NB4 (cell line): ENCODE measurements at regions not wholly inside any gene's neighbourhood (a gene's known extent, or its start where the extent isn't known, plus 50 kb on each side); places are given as distances from the start of the nearest gene placed in this dataset.

Experiments
- DNase-seq: peaks from one replicate; pipeline ENCODE4 v3.0.0; 2010; ENCODE audit warnings: low read depth
- H3K4me3 ChIP-seq: one replicate; pipeline ENCODE4 v1.5.1; 2011; ENCODE audit warnings: mild to moderate bottlenecking, low read depth, low read length, moderate library complexity
- MYC ChIP-seq: IDR thresholded peaks from 2 replicates; pipeline ENCODE4 v1.6.1; 2011; ENCODE audit warnings: low read depth, low read length
- POLR2A ChIP-seq: IDR thresholded peaks from 2 replicates; pipeline ENCODE4 v1.6.1; 2011; ENCODE audit warnings: mild to moderate bottlenecking; ENCODE audit not compliant: insufficient read length; ENCODE audit errors: extremely low read depth
- TF ChIP-seq, protein P1 (sequence below): IDR thresholded peaks from one replicate; pipeline ENCODE4 v1.5.1; 2012; ENCODE audit warnings: low read depth, low read length
- TF ChIP-seq, protein P2 (sequence below): IDR thresholded peaks from 2 replicates; pipeline ENCODE4 v1.6.1; 2011; ENCODE audit warnings: low read depth, low read length

DNA sequence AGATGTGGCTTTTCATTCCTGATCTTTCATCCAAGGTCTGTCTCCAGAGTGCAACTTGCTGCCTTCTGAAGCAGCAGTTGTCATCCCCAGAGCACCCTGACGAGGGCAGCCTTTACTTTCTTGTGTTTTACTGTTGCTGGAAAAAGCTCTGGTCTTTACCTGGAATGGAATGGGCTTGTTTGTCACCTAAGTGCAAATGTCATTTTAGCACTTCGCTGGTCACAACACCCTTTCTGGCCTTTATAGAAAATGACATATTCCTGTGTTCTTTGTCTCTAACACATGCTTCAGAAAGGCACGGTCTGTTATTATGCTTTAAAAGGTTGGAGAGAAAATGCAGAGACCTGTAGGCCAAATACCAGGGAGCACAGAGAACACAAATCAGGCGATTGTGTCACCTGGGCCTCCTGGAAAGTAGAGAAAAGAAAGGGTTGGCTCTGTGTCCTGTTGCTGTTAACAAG, 332.7 kb upstream of the IGFBP7 start:
- TF ChIP-seq, protein P1, sequence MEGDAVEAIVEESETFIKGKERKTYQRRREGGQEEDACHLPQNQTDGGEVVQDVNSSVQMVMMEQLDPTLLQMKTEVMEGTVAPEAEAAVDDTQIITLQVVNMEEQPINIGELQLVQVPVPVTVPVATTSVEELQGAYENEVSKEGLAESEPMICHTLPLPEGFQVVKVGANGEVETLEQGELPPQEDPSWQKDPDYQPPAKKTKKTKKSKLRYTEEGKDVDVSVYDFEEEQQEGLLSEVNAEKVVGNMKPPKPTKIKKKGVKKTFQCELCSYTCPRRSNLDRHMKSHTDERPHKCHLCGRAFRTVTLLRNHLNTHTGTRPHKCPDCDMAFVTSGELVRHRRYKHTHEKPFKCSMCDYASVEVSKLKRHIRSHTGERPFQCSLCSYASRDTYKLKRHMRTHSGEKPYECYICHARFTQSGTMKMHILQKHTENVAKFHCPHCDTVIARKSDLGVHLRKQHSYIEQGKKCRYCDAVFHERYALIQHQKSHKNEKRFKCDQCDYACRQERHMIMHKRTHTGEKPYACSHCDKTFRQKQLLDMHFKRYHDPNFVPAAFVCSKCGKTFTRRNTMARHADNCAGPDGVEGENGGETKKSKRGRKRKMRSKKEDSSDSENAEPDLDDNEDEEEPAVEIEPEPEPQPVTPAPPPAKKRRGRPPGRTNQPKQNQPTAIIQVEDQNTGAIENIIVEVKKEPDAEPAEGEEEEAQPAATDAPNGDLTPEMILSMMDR: peak; percentile 88
- TF ChIP-seq POLR2A (no peak), MYC (no peak)
- TF ChIP-seq, protein P2, sequence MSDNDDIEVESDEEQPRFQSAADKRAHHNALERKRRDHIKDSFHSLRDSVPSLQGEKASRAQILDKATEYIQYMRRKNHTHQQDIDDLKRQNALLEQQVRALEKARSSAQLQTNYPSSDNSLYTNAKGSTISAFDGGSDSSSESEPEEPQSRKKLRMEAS: no peak
- H3K4me3 ChIP-seq: no peak overlapping the region
- peak; percentile 53 for DNase-seq

DNA sequence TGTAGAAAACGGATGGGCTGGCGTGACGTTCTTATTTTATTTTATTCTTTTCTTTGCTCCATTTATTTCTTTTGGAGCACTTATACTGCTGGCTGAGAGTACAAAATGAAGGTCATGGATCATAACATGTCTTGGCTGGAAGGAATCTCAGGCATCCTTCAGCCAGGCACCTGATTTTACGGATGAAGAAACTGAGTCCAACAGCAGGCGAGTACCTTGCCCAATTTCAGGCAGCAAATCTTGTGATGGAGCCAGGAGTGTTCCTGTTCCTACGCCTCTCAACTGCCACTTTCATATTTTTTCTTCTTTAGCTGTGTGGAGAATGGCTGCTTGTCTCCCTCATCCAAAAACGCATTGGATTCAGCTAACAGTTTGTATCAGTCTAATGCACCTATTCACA, 332.1 kb upstream of the IGFBP7 start:
- H3K4me3 ChIP-seq: no peak overlapping the region
- TF ChIP-seq, protein P1: no peak
- no peak for TF ChIP-seq POLR2A
- TF ChIP-seq MYC: no peak
- TF ChIP-seq, protein P2: no peak
- no peak for DNase-seq

DNA sequence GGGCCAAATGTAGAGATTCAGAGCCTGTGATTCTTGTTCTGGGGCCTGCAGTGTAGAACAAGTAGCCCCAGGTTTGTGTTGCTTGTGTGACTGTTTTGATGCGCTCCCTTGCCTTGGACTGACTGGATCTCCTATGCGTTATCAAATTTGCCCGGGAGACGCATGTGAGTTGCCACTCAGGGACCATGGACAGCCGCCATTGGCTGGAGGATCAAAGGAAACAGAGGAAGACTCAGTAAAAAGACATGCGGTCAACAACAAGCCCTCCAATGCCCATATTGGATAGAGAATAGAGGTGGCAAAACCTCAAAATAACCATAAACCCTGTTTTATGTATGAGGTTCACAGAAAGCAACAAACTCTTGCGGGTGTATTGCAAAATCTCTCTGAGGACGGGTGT, 327.5 kb upstream of the IGFBP7 start:
- no peak overlapping the region for H3K4me3 ChIP-seq
- no peak for DNase-seq
- TF ChIP-seq MYC: no peak
- no peak for TF ChIP-seq POLR2A
- TF ChIP-seq, protein P1: no peak
- TF ChIP-seq, protein P2: no peak

DNA sequence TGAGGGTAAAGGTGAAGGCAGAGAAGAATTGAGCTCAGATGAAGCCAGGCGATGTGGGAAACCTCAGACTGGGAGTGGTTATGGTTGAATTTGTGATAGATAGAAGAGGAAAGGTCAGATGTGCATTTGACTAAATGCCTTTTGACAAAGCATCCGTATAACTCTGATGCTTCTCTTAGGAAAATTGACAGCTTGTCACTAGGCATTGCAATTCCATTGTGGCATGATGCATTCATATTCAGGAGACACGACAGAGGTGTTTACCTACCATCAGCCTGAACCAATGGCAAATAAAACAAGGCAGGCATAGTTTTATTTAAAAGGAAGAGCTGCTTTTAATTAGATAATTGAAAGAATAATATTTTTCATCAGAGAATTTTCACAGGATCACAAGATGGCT, 325.1 kb upstream of the IGFBP7 start:
- no peak overlapping the region for H3K4me3 ChIP-seq
- TF ChIP-seq MYC (no peak), POLR2A (no peak)
- TF ChIP-seq, protein P1: no peak
- TF ChIP-seq, protein P2: no peak
- DNase-seq: no peak

DNA sequence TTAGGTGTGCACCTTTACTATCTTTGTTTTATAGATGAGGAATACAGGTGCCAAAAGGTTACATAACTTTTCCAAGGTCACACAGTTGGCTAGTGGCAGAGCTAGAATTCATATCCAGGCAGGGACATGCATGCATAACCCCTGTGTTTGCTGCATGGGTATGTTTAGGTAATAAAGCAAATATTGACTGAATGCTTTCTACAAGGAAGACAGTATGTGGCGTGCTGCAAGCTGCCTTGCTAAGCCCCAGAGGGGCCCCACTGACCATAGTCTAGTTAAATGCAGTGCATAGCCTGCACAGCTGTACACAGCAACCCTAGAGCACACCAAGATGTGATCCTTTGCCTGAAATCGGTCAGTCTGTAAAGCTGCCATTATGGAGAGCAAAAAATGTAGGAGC, 320.5 kb upstream of the IGFBP7 start:
- no peak for DNase-seq
- H3K4me3 ChIP-seq: no peak overlapping the region
- TF ChIP-seq, protein P1: no peak
- TF ChIP-seq, protein P2: no peak
- TF ChIP-seq POLR2A (no peak), MYC (no peak)
